ENCODE measurements at regions not wholly inside any gene's neighbourhood (a gene's known extent, or its start where the extent isn't known, plus 50 kb on each side); places are given as distances from the start of the nearest gene placed in this dataset.

GRCh38 chr16:55941552-55941951, 66.4 kb upstream of the CES5A start:
- H4K20me1 ChIP-seq = no peaks in the 10 kb centered on the region
- no peak for TF ChIP-seq Cebpa-rat (IDR thresholded peaks at IDR 0.05)
- no peaks in the 10 kb centered on the region; the same call in 1 of the 2 replicates for H3K9me3 ChIP-seq
- no peak overlapping the region for H3K4me2 ChIP-seq
- H3K36me3 ChIP-seq = no peaks in the 10 kb centered on the region
- H3K9ac ChIP-seq = no peak overlapping the region
- no peaks in the 10 kb centered on the region for H3K27me3 ChIP-seq
- no peak overlapping the region for H3K4me3 ChIP-seq
- no peak overlapping the region for H3K27ac ChIP-seq
- peaks cover 10% of the 10 kb centered on the region; the same call in 1 of the 2 replicates for H3K4me1 ChIP-seq

- no peak overlapping the region for H3K9ac ChIP-seq
- H3K4me2 ChIP-seq = no peak overlapping the region
- H3K27ac ChIP-seq = no peak overlapping the region
- peaks cover 2% of the 10 kb centered on the region for H3K9me3 ChIP-seq
- no peaks in the 10 kb centered on the region for H3K27me3 ChIP-seq
- H3K36me3 ChIP-seq = no peaks in the 10 kb centered on the region
- peaks cover 2% of the 10 kb centered on the region; the same call in 1 of the 2 replicates for H3K4me1 ChIP-seq
- no peaks in the 10 kb centered on the region for H4K20me1 ChIP-seq
- H3K4me3 ChIP-seq = no peak overlapping the region
- no peak for TF ChIP-seq Cebpa-rat (IDR thresholded peaks at IDR 0.05)
Observed at GRCh38 chr16:55938126-55938525, 63.0 kb upstream of the CES5A start.

GRCh38 chr16:55933038-55933437, 57.9 kb upstream of the CES5A start:
- TF ChIP-seq Cebpa-rat (IDR thresholded peaks at IDR 0.05) = no peak
- H3K4me3 ChIP-seq = no peak overlapping the region
- H3K9ac ChIP-seq = no peak overlapping the region
- no peak overlapping the region for H3K27ac ChIP-seq
- H3K36me3 ChIP-seq = no peaks in the 10 kb centered on the region
- no peaks in the 10 kb centered on the region for H4K20me1 ChIP-seq
- H3K4me1 ChIP-seq = no peaks in the 10 kb centered on the region; the same call in 1 of the 2 replicates
- peaks cover 4% of the 10 kb centered on the region; the same call in 1 of the 2 replicates for H3K9me3 ChIP-seq
- H3K4me2 ChIP-seq = no peak overlapping the region
- no peaks in the 10 kb centered on the region for H3K27me3 ChIP-seq

GRCh38 chr16:55930036-55930435, 54.9 kb upstream of the CES5A start:
- Histone ChIP-seq H3K9me3 (peaks cover 4% of the 10 kb centered on the region; the same call in 1 of the 2 replicates), H4K20me1 (no peaks in the 10 kb centered on the region), H3K27me3 (no peaks in the 10 kb centered on the region), H3K4me1 (no peaks in the 10 kb centered on the region; the same call in 1 of the 2 replicates), H3K9ac (no peak overlapping the region), H3K36me3 (no peaks in the 10 kb centered on the region), H3K27ac (no peak overlapping the region), H3K4me3 (no peak overlapping the region), H3K4me2 (no peak overlapping the region)
- no peak for TF ChIP-seq Cebpa-rat (IDR thresholded peaks at IDR 0.05)

- Histone ChIP-seq H3K36me3 (no peaks in the 10 kb centered on the region), H3K9me3 (peaks cover 4% of the 10 kb centered on the region; the same call in 1 of the 2 replicates), H3K27me3 (no peaks in the 10 kb centered on the region), H3K27ac (no peak overlapping the region), H3K4me2 (no peak overlapping the region), H4K20me1 (no peaks in the 10 kb centered on the region), H3K4me1 (no peaks in the 10 kb centered on the region; the same call in 1 of the 2 replicates), H3K9ac (no peak overlapping the region), H3K4me3 (no peak overlapping the region)
- no peak for TF ChIP-seq Cebpa-rat (IDR thresholded peaks at IDR 0.05)
Observed at GRCh38 chr16:55929181-55929580, 54.0 kb upstream of the CES5A start.

- H4K20me1 ChIP-seq = no peaks in the 10 kb centered on the region
- H3K4me2 ChIP-seq = no peak overlapping the region
- H3K9me3 ChIP-seq = peaks cover 12% of the 10 kb centered on the region
- H3K4me3 ChIP-seq = no peak overlapping the region
- H3K27ac ChIP-seq = no peak overlapping the region
- H3K36me3 ChIP-seq = no peaks in the 10 kb centered on the region
- peaks cover 15% of the 10 kb centered on the region for H3K4me1 ChIP-seq
- H3K9ac ChIP-seq = no peak overlapping the region
- no peak for TF ChIP-seq Cebpa-rat (IDR thresholded peaks at IDR 0.05)
- no peaks in the 10 kb centered on the region for H3K27me3 ChIP-seq
Observed at GRCh38 chr16:55925242-55925641, 50.1 kb upstream of the CES5A start.

Measured in BLaER1 (cell line).